Osteocyte (in vitro differentiated cells): ENCODE measurements at regions not wholly inside any gene's neighbourhood (a gene's known extent, or its start where the extent isn't known, plus 50 kb on each side); places are given as distances from the start of the nearest gene placed in this dataset.

Source experiments
- DNase-seq: peaks from one replicate; pipeline ENCODE4 v3.0.0; 2021; ENCODE audit warnings: mixed read lengths; ENCODE audit not compliant: unreplicated experiment; ENCODE audit errors: extremely low spot score
- H3K27ac Mint-ChIP-seq: one replicate; pipeline ENCODE4 v1.8.0; 2021; ENCODE audit warnings: mild to moderate bottlenecking, mixed read lengths; ENCODE audit not compliant: unreplicated experiment
- H3K27me3 Mint-ChIP-seq: one replicate; pipeline ENCODE4 v1.8.0; 2021; ENCODE audit warnings: mixed read lengths; ENCODE audit not compliant: unreplicated experiment
- H3K36me3 Mint-ChIP-seq: one replicate; pipeline ENCODE4 v1.8.0; 2021; ENCODE audit warnings: mixed read lengths; ENCODE audit not compliant: unreplicated experiment
- H3K4me1 Mint-ChIP-seq: one replicate; pipeline ENCODE4 v1.8.0; 2021; ENCODE audit warnings: mixed read lengths; ENCODE audit not compliant: unreplicated experiment
- H3K4me3 Mint-ChIP-seq: one replicate; pipeline ENCODE4 v1.8.0; 2021; ENCODE audit warnings: mild to moderate bottlenecking, moderate library complexity, mixed read lengths; ENCODE audit not compliant: unreplicated experiment
- H3K9me3 Mint-ChIP-seq: one replicate; pipeline ENCODE4 v1.8.0; 2021; ENCODE audit warnings: mixed read lengths; ENCODE audit not compliant: unreplicated experiment
- CTCF ChIP-seq: fragments of 200-600 bp; sonication (generic); IDR thresholded peaks from 2 replicates; pipeline ENCODE4 v1.5.0; 2021; ENCODE audit warnings: antibody characterized with exemption, mild to moderate bottlenecking, moderate library complexity

GRCh38 chr4:101419336-101420135 lies 72.2 kb upstream of the PPP3CA start:
- Mint-ChIP-seq H3K27me3 (no peaks in the 10 kb centered on the region), H3K4me1 (peaks cover 17% of the 10 kb centered on the region), H3K4me3 (no peak overlapping the region), H3K9me3 (no peaks in the 10 kb centered on the region), H3K27ac (no peak overlapping the region), H3K36me3 (no peaks in the 10 kb centered on the region)
- no peak for TF ChIP-seq CTCF
- no peak for DNase-seq

- Mint-ChIP-seq H3K36me3 (no peaks in the 10 kb centered on the region), H3K27ac (no peak overlapping the region), H3K9me3 (no peaks in the 10 kb centered on the region), H3K4me1 (peaks cover 22% of the 10 kb centered on the region), H3K4me3 (no peak overlapping the region), H3K27me3 (no peaks in the 10 kb centered on the region)
- TF ChIP-seq CTCF: no peak
- DNase-seq: no peak
Measured at GRCh38 chr4:101418466-101418865, 71.1 kb upstream of the PPP3CA start.

- Mint-ChIP-seq H3K27ac (no peak overlapping the region), H3K27me3 (no peaks in the 10 kb centered on the region), H3K36me3 (no peaks in the 10 kb centered on the region), H3K4me1 (peaks cover 22% of the 10 kb centered on the region), H3K4me3 (no peak overlapping the region), H3K9me3 (no peaks in the 10 kb centered on the region)
- DNase-seq: no peak
- no peak for TF ChIP-seq CTCF
Measured at GRCh38 chr4:101418055-101418454, 70.7 kb upstream of the PPP3CA start.

GRCh38 chr4:101417046-101417445 lies 69.7 kb upstream of the PPP3CA start:
- Mint-ChIP-seq H3K9me3 (no peaks in the 10 kb centered on the region), H3K27me3 (no peaks in the 10 kb centered on the region), H3K36me3 (no peaks in the 10 kb centered on the region), H3K27ac (no peak overlapping the region), H3K4me3 (no peak overlapping the region), H3K4me1 (peaks cover 22% of the 10 kb centered on the region)
- no peak for DNase-seq
- no peak for TF ChIP-seq CTCF

- Mint-ChIP-seq H3K4me1 (peaks cover 15% of the 10 kb centered on the region), H3K36me3 (no peaks in the 10 kb centered on the region), H3K27ac (no peak overlapping the region), H3K4me3 (no peak overlapping the region), H3K9me3 (no peaks in the 10 kb centered on the region), H3K27me3 (no peaks in the 10 kb centered on the region)
- TF ChIP-seq CTCF: no peak
- DNase-seq: no peak
Measured at GRCh38 chr4:101415962-101416361, 68.6 kb upstream of the PPP3CA start.
